Activated CD8-positive, alpha-beta memory T cell treated with anti-CD3 and anti-CD28 coated beads, Interleukin-2, amount 50 U/mL, for 1 hour (primary cell): ENCODE measurements at regions not wholly inside any gene's neighbourhood (a gene's known extent, or its start where the extent isn't known, plus 50 kb on each side); places are given as distances from the start of the nearest gene placed in this dataset.

ENCODE experiments used
- DNase-seq: peaks from one replicate; pipeline ENCODE4 v3.0.0-alpha.2; 2020; ENCODE audit errors: extremely low read depth

DNA sequence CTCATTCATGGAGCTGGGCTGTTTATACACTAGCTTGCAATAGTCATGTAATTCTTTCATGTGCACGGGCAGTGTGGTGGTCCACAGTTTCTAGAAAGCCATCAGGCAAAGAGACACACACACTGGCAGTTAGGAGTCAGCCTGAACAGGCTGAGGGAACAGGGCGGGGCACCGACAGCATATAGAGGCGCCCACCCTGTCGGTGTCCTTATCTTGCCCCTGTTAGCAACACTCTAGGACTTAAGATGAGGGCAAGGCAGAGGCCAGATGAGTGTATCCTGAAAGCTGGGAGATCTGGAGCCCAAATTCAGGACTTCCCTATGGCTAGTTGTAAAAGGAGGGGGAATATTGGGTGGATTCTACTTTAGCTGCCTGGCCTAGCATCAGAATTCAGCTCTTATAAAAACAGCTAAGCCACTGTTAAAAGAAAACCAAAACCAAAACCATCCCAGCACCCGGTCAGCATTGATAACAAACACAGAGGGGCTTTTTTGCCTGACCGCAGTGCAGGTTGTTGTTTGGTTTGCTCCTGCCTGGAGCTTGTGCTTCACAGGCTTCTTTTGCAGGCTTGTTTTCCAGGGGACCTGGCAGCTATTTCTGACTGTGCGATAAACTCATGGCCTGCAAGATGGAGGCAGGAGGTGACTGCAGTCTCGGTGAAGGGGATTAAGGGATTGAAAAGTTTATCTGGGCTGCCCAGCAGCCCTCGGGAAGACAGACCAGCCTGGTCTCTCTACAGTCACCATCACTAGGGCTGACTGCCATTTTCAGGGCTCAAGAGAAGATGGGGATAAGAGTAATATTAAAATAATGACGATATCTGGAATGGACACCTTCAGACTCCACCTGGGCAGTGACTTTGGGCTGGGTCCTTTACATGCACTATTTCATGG is 638.9 kb downstream of the MID1IP1 start:
- DNase-seq = no peak

GRCh38 chrX:39440799-39441284 is 639.6 kb downstream of the MID1IP1 start:
- no peak for DNase-seq

DNA sequence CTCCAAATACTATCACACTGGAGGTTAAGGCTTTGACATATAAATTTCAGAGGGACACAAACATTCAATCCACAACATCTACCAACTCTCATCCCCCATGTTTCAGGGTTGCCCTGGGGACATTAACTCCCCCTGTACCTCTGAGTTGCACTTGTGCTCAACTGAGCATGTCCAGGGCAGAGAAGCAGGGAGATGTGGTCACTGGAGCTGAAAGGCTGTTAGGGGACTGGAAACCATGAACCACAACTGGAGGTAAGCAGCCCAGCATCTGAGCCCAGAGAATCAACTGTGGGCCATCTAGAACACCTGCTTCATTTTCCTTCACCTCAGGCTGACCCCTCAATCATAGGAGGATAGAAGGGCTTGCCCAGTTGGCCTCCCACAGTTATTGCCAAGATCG is 641.1 kb downstream of the MID1IP1 start:
- no peak for DNase-seq

- no peak for DNase-seq
Observed at GRCh38 chrX:39443240-39443639, 642.0 kb downstream of the MID1IP1 start.

- DNase-seq = no peak
Observed at GRCh38 chrX:39445336-39445735, 644.1 kb downstream of the MID1IP1 start.

GRCh38 chrX:39449352-39449751 is 648.1 kb downstream of the MID1IP1 start:
- DNase-seq = no peak

DNA sequence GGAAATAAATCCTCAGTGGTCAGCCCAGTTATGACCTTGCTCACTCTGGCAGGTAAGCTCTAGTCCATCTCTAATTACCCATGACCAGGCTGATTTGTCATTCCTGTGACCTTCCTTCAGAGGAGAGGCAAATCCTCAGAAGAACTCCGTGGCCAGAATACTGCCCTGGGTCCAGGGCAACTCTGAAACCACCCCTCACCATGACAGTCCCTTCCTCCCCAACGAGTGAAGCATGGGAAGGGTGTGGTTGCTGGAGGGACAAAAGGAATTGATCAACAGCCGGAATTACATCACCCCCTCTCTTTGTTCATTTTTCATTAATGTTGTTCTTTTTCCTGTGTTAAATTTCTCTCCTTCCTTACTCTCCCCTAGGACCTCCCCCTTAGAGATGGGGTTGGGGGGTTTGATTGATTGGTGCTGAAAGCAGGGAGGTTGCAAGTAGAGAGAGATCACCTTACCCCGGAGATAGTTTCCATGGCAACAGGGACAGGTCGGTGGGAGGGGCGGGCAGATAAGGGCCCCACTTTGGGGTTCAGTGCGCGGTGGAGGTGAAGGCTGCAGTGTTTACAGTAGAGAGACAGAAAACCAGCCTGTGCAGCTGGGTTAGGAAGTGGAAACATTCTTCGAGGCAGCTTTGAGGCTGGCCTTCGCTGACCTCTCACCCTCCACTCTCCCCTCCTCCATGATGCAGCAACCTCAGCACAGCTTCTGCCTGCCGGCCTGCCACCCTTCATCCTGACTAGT is 647.4 kb downstream of the BCOR start:
- no peak for DNase-seq

GRCh38 chrX:39451046-39451445 is 646.7 kb downstream of the BCOR start:
- DNase-seq = no peak

GRCh38 chrX:39452401-39452800 is 645.4 kb downstream of the BCOR start:
- DNase-seq = no peak

GRCh38 chrX:39453889-39454621 is 643.7 kb downstream of the BCOR start:
- DNase-seq = no peak

DNA sequence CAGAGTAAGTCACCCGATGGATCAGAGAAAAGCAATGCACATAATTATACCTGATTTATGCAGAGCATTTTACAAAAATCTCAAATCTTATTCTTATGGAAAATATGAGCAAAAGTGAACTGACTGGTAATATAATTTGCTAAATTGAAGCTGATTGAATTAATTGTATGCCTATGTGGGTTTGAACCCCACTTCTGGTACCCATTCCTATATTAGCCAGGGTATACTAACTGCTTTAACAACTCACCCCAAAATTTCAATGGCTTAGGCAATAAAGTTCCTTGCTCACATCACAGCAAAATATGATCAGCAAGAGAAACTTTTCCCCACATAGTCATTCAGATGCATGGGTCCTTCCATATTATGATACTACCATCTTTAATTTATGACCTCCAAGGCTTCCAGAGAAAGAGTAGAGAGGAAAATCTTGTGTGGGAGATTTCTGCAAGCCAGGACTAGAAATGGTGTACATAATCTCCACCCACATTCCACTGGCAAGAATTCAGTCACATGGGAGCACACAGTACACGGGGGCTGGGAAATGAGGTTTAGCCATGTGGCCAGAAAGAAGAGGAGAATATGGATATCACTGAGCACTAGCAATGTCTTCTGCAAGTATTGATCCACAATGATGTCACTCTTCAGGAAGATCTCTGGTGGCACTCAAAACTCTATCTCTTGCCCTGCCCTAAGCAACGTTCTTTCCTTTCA is 640.7 kb downstream of the BCOR start:
- DNase-seq = no peak

GRCh38 chrX:39458779-39459178 is 639.0 kb downstream of the BCOR start:
- DNase-seq = no peak

DNA sequence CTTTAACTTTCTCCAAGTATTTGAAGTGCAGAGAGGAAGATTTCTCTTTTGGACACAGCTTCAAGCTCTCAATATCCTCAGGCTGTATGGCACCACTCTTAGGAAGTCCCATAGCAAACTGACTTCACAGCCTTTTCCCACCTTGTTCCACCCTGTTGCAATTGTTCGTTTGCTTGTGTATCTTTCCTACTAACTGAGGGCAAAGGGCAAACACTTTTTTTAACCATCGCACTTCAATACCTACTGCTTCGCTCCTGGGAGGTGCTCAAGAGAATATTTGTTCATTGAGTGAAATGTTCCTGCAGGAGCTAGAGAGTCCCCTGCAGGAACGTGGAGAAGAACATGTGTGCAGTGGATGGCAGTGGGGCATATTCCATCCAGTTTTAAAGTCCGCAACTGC is 638.6 kb downstream of the BCOR start:
- DNase-seq = no peak

- no peak for DNase-seq
Observed at GRCh38 chrX:39459952-39460351, 637.8 kb downstream of the BCOR start.

GRCh38 chrX:39460499-39460898 is 637.3 kb downstream of the BCOR start:
- no peak for DNase-seq

GRCh38 chrX:39462835-39463234 is 634.9 kb downstream of the BCOR start:
- DNase-seq = no peak

DNA sequence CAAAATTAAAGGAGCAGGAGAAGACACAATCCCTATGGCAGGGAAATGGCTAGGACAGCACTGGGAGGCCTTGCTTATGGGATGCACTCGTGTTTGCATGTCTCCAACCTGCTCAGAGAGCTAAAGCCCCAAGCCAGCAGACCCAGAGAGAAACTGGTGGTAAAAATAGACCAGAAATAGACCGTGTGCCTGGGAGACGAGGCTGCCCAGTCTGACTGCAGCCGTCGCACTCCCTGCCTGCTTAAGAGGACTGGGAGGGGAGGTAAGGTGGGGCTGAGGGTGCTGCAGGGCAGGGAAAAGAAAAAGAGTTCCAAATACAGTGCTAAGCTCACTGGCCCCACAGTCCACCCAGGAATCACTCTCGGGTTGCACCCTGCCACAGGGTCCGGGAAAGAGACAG is 633.5 kb downstream of the BCOR start:
- no peak for DNase-seq

DNA sequence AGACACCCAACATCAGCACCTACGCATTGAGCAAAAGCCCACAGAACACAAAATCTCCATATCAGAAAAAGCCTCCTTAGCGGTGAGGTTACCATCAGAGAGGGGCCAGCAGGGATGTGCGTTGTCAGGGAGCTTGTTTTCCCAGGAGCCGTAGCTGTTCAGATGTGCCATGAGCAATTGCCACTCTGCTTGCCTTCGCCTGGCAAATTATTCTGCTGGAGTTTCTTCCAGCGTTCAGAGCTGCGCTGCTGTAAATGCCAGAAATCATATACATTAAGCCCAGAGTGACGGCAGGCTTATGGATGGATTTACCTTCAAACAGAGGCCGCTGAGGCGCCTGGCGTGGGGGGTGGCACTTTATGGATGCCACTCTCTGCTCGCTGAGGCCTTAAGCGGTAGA is 632.3 kb downstream of the BCOR start:
- no peak for DNase-seq

DNA sequence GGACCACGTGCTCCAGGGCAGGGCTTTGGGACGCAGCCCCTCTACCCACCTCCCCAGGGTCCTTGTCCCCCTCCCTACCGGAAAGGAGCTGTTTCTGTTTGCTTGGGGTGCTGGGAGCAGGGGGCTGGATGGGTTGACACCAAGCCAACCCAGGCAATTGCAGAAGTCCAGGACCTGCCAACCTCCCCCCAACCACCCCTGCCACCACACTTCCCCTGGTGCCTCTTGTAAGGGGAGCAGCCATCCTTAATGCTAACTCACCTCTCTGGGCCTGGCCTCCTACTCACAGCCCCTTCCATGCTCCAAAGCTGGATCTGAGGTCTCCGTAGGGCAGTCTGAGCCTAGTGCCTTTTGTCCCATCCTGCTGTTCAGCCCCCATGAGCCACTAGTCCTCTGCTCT is 631.9 kb downstream of the BCOR start:
- no peak for DNase-seq

DNA sequence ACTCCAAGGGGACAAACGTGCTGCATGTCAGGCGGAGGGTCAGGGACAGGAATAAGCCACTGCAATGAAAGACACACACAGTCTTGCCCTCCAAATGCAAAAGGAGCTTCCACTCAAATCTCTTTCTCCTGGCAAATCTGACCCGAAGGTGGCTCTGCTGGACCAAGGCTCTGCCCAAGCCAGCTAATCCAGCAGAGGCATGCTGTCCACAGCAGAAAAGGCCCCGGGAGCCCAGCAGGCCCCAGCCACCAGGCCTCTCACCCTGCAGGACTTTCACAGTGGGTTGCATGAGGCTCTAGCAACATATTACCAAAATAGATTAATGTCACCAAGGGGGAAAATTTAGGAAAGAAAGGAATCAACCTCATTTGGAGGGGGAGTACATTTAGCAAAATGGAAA is 628.6 kb downstream of the BCOR start:
- no peak for DNase-seq

DNA sequence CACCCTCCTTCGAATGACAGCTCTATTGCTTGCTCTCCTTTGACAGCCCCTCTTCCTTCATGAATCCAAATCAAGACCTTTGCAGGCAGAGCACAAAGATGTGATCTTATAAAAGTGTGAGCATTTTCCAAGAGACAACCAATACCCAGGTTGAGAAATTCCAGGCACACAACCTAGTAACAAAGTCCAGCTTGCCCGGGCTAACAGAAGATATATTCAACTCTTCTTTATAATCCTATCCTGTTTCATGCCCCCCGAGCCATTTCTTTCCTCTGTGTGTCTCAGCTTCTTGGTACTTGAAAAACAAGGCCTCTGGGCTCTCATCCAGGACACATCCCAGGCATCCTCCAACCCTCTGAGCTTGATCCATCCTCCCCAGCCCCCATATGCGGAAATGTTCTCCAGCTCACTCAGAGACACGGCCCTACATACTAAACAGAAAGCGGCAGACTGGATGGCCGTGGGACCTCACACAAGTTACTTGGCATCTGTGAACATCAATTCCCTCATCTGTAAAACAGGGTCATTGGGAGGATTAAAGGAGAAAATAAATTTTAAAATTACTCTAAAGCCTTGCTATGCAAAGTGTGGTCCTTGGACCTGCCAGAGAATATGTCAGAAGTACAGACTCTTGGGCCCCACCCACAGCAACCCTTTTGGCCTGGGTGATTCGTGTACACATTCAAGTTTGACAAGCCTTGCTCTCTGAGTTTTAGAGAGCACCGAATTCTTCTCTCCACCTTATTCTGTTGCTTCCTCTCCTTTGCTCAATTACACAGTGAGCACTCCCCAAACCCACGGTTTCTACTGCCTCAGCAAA is 627.0 kb downstream of the BCOR start:
- DNase-seq = no peak
